WI38 (cell line): ENCODE measurements at regions not wholly inside any gene's neighbourhood (a gene's known extent, or its start where the extent isn't known, plus 50 kb on each side); places are given as distances from the start of the nearest gene placed in this dataset.
"Not testable (repeated sequence)": the region's sequence is repeated elsewhere in the genome, so short reads cannot be mapped to it uniquely, and the experiment has no call there.

Experiments
- H3K4me3 ChIP-seq: 2 replicates; pipeline ENCODE4 v1.5.1; 2011; ENCODE audit warnings: low read depth, mild to moderate bottlenecking, control low read depth, low read length
- TF ChIP-seq, protein P1 (sequence below): IDR thresholded peaks from 2 replicates; pipeline ENCODE4 v1.5.1; 2012; ENCODE audit warnings: low read depth, mild to moderate bottlenecking, control low read depth, low read length

DNA sequence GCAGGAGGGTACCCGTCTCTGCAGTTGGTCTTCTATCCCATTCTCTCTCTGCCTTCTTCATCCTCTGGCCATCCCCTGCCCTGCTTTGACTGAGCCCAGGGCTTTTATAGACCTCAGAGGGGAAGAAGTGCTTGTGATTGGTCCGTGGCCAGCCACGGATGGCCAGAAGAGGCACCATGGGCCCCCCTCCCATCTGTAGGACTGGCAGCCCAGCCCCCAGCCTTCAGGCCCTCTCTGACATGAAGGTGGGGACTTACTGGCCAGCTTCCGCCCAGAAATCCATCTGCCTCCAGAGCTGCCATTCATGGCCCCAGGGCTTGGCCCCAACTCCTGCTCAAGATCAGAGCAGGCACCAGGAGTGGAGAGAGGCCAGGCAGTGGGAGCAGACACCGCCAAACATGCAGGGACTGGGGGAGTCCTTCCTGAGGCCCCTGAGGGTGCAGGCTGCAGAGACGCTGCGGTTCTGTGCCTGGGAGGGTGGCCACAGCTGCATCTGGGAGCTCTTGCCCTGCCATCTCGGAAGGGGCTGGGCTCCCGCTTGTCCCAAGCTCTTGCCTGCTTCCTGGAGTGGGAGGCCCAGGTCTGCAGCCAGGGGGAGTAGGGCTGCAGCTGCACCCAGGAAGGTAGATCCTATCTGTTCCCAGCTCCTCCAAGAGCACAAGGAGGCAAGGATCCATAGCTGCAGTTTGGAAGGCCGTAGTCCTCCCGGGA is 698.6 kb upstream of the B3GALT2 start:
- TF ChIP-seq, protein P1, sequence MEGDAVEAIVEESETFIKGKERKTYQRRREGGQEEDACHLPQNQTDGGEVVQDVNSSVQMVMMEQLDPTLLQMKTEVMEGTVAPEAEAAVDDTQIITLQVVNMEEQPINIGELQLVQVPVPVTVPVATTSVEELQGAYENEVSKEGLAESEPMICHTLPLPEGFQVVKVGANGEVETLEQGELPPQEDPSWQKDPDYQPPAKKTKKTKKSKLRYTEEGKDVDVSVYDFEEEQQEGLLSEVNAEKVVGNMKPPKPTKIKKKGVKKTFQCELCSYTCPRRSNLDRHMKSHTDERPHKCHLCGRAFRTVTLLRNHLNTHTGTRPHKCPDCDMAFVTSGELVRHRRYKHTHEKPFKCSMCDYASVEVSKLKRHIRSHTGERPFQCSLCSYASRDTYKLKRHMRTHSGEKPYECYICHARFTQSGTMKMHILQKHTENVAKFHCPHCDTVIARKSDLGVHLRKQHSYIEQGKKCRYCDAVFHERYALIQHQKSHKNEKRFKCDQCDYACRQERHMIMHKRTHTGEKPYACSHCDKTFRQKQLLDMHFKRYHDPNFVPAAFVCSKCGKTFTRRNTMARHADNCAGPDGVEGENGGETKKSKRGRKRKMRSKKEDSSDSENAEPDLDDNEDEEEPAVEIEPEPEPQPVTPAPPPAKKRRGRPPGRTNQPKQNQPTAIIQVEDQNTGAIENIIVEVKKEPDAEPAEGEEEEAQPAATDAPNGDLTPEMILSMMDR = no peak
- H3K4me3 ChIP-seq = no peak overlapping the region

DNA sequence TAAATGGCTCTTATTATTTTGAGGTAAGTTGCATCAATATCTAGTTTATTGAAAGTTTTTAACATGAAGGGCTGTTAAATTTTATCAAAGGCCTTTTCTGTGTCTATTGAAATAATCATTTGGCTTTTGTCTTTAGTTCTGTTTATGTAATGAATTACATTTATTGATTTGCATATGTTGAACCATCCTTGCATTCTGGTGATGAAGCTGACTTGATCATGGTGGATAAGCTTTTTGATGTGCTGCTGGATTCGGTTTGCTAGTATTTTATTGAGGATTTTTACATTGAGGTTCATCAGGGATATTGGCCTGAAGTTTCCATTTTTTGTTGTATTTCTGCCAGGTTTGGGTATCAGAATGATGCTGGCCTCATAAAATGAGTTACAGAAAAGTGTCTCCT is 691.5 kb upstream of the B3GALT2 start:
- not testable (repeated sequence) for H3K4me3 ChIP-seq

DNA sequence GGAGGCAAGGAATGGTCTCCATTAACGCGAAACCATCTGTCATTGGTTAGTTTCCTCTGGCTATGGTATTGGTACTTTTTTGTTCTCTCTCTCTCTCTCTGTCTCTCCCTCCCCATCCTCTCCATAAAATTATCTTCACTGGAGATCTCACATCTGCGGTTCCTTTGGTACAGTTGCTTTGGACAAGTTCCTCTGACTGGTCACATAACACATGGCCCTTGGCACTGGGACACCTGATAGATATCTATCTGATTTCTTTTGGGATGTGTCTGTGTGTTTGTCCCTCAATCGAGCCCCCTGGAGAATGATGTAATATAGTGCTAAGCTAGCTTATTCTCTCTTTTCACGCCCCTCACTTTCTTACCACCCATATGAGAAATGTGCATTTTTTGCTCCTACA is 682.0 kb upstream of the B3GALT2 start:
- TF ChIP-seq, protein P1 = no peak
- no peak overlapping the region for H3K4me3 ChIP-seq

DNA sequence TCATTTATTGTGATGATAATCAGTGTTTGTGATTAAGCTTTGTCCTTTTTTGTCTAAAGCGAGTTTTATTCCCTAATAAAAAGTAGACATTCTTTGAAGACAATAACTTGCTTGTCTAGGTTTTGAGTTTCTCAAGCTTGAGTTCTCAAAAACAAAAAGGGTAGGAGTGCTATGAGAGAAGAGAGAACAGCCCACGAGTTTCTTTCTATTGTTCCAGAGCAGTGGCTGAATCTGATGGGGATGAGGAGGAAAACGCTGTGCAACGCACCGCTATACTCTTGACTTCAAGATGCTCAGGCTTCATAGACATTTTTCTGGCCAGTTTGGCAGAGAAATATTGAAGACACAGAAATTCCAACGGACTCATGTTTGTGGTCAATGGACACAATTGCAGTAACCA is 669.8 kb upstream of the B3GALT2 start:
- TF ChIP-seq, protein P1 = no peak
- H3K4me3 ChIP-seq = no peak overlapping the region

DNA sequence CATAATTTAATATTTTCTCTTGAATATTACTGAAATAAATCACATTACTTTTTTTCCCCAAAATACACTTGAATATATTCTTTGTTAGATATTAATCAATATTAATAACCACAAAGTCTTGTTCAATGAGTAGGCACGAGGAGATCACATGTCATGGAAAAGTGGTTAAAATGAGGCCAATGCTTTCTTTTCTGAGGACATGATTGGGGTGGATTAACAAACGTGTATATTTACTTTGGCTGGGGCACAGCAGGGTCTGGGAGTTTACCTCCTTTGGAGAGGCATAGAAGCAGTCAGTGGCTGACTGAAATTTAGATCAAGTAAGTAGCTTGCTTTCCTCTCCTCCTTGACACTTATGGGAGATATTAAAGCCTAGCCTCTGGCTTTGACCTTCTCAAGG is 664.3 kb upstream of the B3GALT2 start:
- H3K4me3 ChIP-seq = no peak overlapping the region
- TF ChIP-seq, protein P1 = no peak

DNA sequence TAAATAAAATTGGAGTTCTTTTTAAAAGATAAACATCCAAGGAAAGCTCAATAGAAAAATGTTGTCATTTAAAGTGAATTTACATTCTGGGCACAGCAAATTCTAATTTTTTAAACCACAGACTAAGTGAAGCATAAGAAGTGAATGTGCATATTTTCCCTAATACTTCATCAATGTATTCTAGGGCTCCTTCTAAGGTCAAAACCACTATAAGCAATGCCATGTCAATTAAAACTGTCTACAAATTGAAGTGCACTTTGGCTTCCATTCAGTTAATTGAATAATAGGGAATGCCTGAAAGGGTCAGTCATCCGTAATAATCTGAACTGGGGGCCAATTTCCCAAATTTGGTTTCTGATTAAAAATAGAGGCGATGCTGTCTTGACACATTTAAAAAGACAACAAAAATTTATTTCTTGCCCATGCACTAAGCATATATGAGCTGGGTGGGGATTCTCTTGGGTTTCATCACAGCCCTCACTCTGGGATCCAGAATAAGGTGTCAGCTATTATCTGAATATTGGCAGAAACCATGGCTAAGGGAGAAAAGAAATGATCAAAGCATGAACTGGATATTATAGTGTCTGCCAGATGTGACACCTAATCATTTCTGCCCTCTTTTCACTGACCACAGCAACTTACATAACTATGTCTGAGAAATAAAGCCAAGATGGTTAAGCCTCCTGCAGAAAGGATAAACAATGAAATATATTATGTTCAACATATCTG is 660.6 kb upstream of the B3GALT2 start:
- H3K4me3 ChIP-seq = no peak overlapping the region
- TF ChIP-seq, protein P1 = no peak

DNA sequence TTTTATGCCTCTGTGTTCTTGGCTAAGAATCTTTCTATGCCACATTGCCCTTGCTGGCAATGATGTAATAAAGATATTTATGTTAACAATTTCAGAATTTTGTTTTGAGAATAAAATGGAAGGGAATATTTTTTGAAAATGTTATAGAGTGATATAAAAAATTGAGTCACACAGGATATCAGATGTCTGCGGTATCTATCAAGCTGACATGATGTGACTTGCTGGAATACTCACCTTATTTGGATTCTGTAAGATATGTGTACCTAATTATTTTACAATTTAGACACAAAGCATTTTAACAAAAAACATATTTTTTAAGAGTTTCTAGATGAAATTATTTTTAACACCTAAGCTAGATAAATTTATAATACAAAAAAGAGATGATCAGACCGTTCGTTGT is 660.0 kb upstream of the B3GALT2 start:
- TF ChIP-seq, protein P1 = no peak
- H3K4me3 ChIP-seq = no peak overlapping the region
